ENCODE measurements at regions not wholly inside any gene's neighbourhood (a gene's known extent, or its start where the extent isn't known, plus 50 kb on each side); places are given as distances from the start of the nearest gene placed in this dataset.

DNA sequence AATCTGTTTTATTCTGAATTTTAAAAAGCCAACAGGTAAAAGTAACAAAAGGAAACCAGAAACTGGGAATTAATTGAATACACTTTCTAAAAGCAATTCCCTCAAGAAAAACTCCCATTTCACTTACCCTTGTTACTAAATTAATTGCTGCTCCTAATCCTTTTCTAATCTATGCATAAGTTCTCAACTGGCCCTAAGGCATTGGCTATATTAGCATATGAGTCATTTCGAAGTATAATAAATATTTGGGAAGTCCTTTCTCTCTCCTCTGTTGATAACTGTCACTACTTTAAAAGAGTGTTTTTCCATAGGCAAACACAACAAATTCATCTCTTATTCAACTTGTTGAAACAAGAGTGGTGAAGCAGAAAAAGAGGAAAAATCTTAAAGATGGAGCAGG lies 486.5 kb upstream of the HTR2C start:
- H3K27me3 Mint-ChIP-seq (ENCODE audit: low read depth): no peaks in the 10 kb centered on the region
- TF ChIP-seq, protein P1, sequence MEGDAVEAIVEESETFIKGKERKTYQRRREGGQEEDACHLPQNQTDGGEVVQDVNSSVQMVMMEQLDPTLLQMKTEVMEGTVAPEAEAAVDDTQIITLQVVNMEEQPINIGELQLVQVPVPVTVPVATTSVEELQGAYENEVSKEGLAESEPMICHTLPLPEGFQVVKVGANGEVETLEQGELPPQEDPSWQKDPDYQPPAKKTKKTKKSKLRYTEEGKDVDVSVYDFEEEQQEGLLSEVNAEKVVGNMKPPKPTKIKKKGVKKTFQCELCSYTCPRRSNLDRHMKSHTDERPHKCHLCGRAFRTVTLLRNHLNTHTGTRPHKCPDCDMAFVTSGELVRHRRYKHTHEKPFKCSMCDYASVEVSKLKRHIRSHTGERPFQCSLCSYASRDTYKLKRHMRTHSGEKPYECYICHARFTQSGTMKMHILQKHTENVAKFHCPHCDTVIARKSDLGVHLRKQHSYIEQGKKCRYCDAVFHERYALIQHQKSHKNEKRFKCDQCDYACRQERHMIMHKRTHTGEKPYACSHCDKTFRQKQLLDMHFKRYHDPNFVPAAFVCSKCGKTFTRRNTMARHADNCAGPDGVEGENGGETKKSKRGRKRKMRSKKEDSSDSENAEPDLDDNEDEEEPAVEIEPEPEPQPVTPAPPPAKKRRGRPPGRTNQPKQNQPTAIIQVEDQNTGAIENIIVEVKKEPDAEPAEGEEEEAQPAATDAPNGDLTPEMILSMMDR (conservative IDR thresholded peaks at IDR 0.05): no peak
- peaks cover 3% of the 10 kb centered on the region for H3K9me3 Mint-ChIP-seq
- no peaks in the 10 kb centered on the region for H3K4me1 Mint-ChIP-seq
- no peak for DNase-seq (ENCODE audit: low read depth, low spot score)
- H3K4me3 Mint-ChIP-seq: no peak overlapping the region
- peaks cover 3% of the 10 kb centered on the region for H3K36me3 Mint-ChIP-seq (ENCODE audit: low read depth)
- H3K27ac Mint-ChIP-seq (ENCODE audit: unreplicated experiment): no peak overlapping the region

DNA sequence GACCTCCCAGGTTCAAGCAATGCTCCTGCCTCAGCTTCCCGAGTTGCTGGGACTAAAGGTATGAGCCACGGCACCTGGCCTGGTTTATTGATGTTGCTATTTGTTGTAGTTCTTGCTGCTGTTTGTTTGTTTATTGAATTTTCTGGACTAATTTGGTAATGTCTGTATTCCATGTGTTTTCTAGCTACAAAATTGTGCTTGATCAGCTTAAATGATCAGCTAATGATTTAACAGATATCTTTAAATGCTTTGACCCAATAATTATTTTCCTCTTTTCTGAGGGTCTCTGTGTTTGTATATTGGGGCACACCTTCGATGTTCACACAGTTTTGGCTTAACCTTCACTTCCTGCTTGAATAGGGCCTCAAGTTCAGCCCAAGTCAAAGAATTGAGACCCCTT lies 488.1 kb upstream of the HTR2C start:
- H3K4me1 Mint-ChIP-seq: no peaks in the 10 kb centered on the region
- no peaks in the 10 kb centered on the region for H3K27me3 Mint-ChIP-seq (ENCODE audit: low read depth)
- DNase-seq (ENCODE audit: low read depth, low spot score): no peak
- H3K9me3 Mint-ChIP-seq: peaks cover 3% of the 10 kb centered on the region
- H3K4me3 Mint-ChIP-seq: no peak overlapping the region
- H3K27ac Mint-ChIP-seq (ENCODE audit: unreplicated experiment): no peak overlapping the region
- H3K36me3 Mint-ChIP-seq (ENCODE audit: low read depth): peaks cover 3% of the 10 kb centered on the region
- TF ChIP-seq, protein P1 (conservative IDR thresholded peaks at IDR 0.05): no peak

DNA sequence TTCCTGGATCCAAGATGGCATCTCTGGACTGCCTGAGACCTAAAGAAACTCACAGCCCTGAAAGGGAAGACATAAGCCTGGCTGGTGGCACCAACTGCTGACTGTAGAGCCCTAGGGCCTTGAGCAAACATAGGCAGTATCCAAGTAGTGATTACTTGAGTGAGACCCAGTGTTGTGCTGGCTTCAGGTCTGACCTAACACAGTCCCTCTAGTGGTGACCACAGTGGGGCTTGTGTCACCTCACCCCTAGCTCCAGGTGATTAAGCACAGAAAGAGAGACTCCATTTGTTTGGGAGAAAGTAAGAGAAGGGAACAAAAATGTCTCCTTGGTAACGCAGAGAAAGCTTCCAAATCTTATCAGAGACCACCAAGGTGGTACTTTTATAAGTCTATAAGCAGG lies 496.3 kb upstream of the HTR2C start:
- Mint-ChIP-seq H3K27ac (ENCODE audit: unreplicated experiment) (no peak overlapping the region), H3K36me3 (ENCODE audit: low read depth) (peaks cover 3% of the 10 kb centered on the region), H3K9me3 (peaks cover 2% of the 10 kb centered on the region), H3K4me1 (no peaks in the 10 kb centered on the region), H3K27me3 (ENCODE audit: low read depth) (no peaks in the 10 kb centered on the region), H3K4me3 (no peak overlapping the region)
- TF ChIP-seq, protein P1 (conservative IDR thresholded peaks at IDR 0.05): no peak
- DNase-seq (ENCODE audit: low read depth, low spot score): no peak

DNA sequence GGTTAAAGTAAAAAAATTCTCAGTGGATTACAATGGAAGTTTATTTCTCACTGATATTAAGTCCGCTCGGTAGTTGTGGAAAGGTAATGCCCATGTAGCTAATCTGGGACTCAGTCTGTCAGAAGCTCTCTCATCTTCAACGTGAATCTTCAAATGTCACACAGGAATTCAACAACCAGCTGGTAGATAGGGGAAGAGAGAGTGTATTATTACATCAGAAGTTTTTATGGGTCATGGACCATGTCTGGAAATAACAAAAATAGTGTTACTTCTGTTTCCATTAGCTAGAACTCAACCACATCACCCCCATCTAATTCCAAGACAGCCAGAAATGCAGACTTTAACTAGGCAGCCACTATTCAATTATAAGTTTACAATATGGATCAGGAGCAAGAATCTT lies 506.1 kb upstream of the HTR2C start:
- Mint-ChIP-seq H3K4me3 (no peak overlapping the region), H3K36me3 (ENCODE audit: low read depth) (no peaks in the 10 kb centered on the region), H3K4me1 (peaks cover 7% of the 10 kb centered on the region), H3K27ac (ENCODE audit: unreplicated experiment) (no peak overlapping the region), H3K27me3 (ENCODE audit: low read depth) (no peaks in the 10 kb centered on the region), H3K9me3 (no peaks in the 10 kb centered on the region)
- DNase-seq (ENCODE audit: low read depth, low spot score): no peak
- TF ChIP-seq, protein P1 (conservative IDR thresholded peaks at IDR 0.05): no peak

DNA sequence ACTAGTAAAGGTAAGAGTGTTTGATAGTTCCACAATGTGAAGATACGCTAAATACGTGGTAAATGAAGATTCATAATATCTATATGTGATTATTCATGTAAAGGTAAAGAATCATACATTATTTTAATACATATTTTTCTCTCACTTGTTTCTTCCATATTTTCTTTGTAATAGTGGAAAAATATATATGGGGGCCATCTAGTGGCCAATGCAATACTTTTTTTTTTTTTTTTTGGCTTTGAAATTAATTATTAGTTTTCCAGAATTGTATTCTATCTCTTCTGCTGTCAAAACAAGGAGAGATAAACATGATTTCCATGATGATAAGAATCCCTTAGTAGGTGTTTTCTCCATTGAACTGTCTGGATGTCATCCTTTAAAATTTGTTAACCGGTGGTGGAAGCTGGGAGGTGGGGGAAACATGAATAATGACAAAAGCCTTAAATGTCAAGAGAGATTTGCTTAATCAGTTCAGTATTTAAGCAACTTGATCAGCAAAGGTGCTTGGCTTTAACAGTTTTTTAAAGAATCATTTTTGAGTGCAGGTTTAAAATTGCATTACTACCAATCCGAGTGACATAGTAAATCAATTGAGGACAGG lies 508.7 kb upstream of the HTR2C start:
- Mint-ChIP-seq H3K36me3 (ENCODE audit: low read depth) (no peaks in the 10 kb centered on the region), H3K9me3 (no peaks in the 10 kb centered on the region), H3K4me1 (peaks cover 7% of the 10 kb centered on the region), H3K27ac (ENCODE audit: unreplicated experiment) (no peak overlapping the region), H3K4me3 (no peak overlapping the region), H3K27me3 (ENCODE audit: low read depth) (no peaks in the 10 kb centered on the region)
- TF ChIP-seq, protein P1 (conservative IDR thresholded peaks at IDR 0.05): peak; percentile 73
- no peak for DNase-seq (ENCODE audit: low read depth, low spot score)

Measured in neural crest cell (in vitro differentiated cells).